GM18907 (cell line): ENCODE measurements at regions not wholly inside any gene's neighbourhood (a gene's known extent, or its start where the extent isn't known, plus 50 kb on each side); places are given as distances from the start of the nearest gene placed in this dataset.

Experiments
- ATAC-seq: cut with Tn5 transposase; IDR thresholded peaks from one replicate; pipeline ENCODE4 v1.9.1; 2021; ENCODE audit warnings: mild to moderate bottlenecking, moderate library complexity; ENCODE audit not compliant: unreplicated experiment

DNA sequence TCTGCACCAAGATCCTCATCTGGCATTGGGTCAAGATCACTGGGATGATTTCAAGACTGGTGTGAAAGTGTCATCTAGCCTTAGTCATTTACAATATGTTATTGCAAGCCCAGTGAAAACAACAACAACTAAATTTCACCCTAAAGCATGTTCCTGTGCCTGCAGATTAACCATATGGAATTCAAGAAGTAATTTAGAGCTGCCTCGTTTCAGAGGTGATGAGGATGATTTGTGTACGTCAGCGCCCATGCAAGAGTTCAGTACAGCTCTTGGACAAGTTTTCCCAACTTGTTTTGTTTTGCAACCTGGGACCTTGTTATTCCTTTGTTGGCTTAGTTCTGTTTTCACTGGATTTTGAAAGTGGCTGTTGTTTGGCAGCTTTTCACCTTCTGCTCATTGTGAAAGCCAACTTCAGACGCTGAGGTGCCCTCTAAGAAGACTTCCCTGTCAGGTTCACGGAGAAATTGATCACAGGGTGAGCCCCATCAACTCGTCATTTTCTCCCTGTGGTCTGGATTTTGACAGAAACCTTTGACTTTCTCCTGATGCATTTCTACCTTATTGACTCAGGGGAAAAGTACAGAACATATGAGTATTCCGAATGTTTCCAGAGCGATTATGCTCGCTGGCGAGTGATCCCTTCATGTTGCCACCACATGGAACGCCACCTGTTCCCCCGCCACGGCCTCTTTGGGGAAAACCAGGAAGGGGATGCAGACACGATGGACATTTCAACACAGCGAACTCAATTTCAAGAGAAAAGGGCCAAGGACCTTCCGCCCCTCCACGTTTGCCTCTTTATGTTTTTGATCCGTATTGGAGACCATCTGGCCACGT lies 85.6 kb downstream of the FOXL1 start:
- no peak for ATAC-seq

DNA sequence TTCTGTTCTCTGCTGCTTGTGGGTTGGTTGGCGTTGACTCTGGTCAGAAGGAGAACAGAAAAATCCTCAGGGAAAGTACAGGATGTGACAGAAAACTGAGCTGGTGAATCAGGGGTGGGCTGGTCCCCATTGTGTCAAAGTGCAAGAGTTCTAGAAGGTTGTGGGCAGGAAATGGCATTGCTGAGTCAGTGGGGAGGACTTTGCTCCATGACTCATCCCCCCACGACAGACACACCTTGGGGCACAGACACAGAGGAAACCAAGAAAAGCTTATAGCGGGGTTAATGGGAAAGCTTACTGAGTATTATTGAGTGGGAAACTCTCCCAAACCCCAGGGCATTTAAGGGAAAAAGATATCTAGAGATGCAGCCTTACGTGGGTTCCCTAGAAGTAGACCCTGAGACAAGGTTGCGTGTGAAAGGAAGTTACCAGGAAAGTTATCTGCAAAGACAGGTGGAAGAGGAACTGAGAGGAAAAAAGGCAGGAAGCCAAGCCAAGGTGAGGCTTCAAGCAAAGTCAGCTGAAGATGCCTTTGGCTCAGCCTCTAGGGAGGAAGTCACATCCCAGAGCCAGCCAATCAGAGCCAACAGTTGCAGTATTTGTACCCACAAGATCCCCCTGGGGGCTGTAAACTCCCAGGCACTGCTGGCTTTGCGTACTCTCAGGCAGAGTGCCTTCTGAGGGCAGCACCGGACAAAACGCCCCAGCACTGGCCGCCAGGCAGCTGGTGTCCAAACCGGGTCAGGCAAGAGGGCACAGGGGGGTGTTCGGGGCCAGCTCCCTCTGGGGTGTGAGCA lies 86.4 kb downstream of the FOXL1 start:
- peak; percentile 85 for ATAC-seq

DNA sequence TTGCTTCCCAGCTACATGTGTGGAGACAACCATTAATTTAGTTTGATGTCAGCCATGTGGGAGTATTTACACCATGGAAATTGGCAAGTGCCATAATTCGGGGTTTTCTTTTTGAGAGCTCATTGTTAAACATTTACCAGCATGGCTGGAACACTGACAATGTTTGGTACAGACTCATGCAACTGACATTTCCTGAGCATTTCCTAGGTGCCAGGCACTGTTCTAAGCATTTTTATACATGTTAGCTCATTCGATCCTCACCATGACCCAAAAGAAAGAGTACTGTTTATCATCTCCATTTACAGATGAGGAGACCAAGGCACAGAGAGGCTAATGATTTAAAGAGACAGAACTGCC lies 86.9 kb downstream of the FOXL1 start:
- peak; percentile 33 for ATAC-seq

DNA sequence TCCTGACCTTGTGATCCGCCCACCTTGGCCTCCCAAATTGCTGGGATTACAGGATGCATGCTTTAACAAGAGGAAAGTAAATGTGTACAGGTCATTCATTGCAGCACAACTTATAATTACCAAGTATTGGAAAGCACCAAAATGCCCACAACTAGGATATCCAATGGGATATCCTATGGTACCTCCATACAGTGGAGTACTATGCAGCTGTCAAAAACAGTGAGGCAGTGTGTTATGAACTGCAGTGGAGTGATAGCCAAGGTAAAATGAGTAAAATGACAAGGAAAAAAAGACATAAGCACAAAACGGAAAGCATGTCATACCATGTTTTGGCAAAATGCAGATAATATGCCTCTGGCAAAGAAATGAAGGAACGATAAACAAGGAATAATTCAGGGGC lies 87.6 kb downstream of the FOXL1 start:
- no peak for ATAC-seq

DNA sequence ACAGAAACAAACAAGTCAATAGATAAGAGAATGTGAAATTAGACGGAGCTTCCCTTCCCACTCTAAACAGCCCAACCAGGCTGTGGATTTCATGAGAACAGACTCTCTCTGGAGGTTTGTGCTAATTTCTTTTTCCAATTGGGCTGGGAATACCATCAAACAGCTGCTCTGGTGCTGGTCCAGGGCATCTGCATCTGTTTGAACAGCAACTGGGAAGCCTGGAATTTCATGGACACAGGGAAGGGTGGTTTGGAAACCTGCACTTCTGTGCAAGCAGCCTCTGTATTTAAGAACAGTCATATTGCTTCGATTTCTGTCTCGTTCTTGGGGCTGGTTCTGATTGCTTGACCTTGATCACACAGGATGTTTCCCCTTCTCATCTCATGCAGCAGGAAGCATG lies 88.7 kb downstream of the FOXL1 start:
- no peak for ATAC-seq

DNA sequence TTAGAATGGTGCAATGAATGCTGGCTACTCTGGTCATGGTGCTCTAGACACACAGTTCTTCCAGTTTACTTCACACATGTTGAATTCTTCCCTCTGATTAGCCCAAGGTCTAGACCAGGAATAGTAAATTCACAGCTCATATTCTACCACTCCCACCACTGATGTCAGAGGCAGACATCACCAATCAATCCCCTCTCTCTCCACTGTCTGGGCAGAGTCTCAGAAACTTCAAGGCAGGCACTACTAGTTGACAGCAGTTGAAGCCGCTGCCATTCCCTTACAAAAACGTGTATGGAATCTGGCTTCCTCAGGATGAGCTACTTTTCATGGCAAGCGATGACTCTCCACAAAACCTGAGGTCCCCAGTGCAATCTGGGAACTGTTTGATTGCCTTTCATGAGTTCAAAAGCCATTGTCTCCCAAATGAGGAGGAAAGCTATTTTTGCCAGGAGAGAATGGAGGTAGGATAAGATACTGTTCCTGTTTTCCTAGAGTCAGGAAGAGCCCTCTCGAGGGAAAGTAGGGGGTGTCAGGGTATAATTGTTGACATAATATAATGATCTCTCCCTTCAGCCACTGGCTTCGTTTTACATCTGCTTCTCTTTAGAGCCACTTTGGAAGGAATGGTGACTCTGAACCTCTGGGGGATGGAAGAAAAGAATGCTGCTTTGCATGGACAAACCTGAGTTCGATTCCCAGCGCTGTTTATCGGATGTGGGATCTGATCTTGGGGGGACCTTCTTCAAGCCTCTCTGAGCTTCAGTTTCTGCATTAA lies 90.0 kb downstream of the FOXL1 start:
- no peak for ATAC-seq

DNA sequence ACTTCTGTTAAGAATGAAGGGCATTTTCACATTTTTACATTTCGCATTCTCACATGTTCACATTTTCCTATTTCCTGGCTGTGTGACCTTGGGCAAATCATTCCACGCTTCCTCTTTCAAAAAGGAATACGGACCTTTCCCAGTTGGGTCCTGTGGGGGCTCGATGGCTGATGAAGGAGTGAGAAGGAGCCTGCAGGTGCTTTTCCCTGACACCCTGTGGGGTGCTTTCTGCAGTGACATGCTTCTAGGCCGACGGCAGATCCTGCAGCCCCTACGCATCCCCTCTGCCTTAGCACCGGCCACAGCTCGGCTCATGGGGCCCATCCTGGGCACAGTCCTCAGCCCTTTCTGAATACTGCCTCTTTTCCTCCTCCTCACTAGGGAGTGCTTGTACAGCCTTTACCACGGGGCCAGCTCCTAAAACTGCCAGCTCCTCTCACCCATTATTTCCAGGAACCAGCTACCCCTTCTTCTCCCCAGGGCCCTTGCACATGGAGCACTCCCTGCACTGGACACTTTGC lies 91.0 kb downstream of the FOXL1 start:
- ATAC-seq, result no peak

DNA sequence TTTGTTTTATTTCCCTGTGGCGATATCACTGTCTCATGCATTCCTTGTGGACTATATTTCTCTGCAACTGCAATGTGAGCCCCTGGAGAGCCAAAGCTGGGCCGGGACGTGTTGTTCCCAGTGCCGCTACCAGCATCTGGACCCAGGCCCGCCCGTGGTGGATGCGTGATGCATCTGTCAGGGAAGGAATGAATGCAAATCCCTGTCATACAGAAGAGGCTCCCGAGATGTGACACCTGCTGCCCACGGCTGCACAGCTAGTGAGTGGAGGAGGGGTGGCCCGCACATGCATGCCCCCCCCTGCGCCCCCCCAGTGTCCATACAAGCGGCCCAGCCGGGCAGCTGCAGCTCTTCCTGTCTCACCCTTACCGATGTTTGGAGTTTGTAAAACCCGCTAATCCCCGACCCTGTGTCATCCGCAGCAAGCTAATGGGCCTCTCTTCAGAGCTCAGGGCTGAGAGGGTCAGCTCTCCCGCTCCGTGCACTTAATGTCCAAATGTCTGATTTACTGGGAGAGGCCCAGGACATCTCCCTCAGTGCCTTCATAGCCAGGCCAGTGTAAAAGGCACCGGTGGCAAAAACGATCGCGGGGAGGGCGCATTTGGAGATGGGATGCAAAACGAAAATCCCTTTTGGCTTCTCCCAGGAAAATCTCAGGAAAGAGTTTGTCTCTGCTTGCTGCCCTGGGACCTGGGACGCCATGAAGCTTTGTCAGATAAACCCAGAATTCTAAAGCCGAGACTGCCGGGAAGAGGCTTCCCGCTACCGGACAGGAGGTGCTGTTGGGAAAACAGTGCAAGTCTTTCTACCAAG lies 91.8 kb downstream of the FOXL1 start:
- no peak for ATAC-seq

DNA sequence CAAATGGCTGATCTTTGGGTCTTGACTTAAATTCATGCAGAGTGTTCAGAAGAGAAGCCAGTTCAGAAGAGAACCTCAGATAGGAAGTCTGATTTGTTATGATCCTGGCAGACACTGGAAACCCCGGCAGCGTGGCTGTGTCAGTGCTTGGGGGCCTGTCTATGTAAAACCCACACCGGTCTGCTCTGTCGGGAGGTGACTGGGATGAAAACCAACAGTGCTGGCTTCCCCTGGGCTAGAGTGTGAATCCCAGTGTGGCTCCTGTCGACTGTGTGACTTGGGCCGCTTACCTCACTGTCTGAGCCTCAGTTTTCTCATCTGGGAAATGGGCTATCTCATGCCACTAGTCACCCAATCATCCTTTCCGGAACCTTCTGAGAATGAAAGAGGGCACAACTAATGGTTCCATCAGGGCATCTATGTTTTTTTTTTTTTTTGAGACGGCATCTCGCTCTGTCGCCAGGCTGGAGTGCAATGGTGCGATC lies 92.4 kb downstream of the FOXL1 start:
- ATAC-seq, result no peak

DNA sequence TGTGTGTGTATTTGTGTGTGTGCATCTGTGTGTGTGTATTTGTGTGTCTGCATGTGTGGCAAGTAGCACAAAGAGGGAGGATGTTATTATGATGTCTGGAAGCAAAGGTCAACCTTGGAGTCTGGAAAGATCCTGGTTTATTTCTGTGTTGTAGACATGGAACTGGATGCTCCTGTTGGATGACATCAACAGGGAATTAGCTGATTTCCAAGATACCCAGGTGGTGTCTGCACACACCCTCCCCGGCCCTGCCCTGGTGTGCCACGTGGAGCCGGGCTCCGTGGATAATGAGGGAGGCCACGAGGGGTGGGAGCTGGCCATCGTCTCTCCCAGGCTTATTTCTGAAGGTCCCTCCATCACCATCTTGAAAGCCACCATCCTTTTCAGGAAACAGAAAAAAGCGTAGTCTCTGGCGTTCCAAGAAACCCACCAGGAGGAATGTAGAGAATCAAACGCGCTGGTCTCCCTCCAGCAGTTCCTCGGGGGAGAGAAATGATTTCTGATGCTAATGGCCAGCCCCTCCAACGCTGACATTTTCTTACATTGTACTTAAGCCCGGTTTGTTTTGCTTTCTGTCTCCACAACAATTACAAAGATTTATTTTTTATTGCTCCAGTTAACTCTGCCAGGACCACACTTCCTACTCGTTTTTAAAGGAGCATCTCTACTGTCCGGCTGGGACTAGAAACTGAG lies 93.3 kb downstream of the FOXL1 start:
- ATAC-seq, result no peak

DNA sequence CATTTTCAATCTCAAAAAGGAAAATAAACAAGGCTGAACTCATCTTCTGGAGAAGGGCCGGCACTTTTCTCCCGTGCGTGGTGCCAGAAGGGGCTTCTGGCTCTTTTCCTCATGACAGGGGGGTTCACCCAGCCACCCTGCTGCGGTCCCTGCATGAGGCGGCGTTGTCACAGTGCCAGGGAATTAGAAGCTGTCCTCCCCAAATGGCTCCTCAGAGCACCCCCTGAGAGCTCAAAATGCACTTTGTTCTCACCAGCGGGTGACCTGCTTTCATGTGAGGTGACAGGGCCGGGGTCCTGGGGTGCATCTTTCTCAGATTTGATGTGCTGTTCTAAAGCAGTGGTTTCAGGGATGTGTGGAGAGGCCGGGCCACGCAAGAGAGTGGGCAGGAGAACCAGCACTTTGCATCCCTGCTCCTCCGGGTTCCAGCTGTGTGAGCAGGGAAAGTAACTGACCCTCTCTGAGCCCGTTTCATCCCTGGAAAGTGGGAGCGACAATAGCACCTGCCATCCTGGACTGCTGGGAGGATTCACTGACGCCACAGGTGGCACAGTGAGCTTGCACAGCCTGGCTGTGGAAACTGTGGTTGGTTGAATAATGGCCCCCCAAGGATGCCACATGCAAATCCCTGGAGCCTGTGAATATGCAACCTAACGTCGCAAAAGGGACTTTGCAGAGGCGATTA lies 94.0 kb downstream of the FOXL1 start:
- ATAC-seq, result no peak

DNA sequence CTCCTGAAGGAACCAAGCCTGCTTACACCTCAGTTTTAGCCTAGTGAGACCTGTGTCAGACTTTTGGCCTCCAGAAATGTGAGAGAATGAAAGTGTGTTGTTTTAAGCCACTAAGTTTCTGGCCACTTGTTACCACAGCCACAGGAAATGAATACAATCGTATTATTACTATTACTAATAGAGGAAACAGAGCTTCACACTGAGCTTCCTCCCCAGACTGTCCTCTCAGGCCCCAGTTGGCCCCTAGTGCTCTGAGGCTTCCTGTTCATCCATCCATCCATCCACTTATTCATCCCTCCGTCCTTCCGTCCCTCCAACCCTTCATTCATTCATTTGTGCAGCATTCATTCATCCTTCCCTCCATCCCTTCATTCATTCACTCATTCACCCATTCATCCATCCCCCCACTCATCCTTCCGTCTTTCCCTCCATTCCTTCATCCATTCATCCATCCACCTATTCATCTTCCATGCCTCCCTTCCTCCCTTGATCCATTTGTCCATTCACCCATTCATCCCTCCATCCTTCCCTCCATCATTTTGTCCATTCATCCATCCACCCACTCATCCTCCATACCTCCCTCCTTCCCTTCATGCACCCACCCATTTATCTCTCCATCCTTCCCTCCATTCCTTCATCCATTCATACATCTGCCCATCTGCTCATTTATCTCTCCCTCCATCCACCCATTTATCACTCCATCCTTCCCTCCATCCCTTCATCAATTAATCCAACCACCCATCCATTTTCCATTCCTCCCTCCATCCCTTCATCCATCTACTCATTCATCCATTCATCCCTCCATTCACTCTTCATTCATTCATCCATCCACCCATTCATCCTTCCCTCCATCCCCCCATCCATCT lies 95.0 kb downstream of the FOXL1 start:
- ATAC-seq, result no peak

DNA sequence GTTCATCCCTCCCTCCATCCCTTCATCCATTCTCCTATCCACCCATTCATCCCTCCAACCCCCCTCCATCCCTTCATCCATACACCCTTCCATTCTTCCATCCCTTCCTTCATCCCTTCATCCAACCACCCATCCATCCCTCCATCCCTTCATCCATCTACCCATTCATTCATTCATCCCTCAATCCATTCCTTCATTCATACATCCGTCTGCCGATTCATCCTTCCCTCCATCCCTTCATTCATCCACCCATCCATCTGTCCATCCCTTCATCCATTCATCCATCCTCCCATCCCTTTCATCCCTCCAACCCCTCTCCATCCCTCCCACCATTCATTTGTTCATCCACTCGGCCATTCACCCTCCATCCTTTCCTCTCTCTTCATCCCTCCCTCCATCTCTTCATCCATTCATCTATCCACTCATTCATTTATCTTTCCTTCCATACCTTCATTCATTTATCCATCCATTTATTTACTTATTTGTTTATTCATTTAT lies 95.7 kb downstream of the FOXL1 start:
- ATAC-seq, result no peak

DNA sequence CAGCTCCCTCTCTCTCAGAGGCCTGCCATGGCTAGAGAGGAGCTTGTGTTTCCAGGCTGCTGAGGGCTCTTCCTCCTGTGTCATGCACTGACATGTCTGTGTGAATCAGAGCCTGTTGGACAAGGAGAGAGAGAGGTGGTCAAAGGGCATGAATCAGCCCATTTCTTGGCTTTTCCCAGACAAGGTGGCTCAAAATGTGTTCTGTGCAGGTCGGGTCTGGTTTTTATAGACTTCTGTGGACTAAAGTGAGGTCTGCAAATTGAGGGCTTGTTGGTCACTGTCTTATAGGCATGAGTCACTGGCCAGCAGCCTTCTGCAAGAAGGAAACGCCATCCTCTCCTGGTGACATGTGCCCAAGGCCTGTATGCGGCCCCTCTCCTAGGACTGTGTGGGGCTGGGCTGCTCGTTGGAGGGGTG lies 97.9 kb downstream of the FOXL1 start:
- no peak for ATAC-seq

DNA sequence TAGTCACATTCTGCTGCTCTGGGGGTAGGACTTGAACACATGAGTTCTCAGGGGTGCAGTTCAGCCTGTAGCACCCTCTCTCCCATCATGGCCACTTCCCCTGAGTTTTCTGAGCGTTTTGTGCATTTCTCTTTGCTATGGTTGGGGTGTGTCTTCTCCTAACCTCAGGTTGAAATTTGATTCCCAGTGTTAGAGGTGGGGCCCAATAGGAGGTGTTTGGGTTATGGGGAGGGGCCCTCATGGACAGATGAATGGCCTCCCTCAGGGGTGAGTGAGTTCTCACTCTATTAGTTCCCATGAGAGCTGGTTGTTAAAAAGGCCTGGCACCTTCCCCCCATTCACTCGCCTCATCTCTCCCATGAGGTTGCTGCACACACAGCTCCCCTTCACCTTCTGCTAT lies 101.1 kb downstream of the FOXL1 start:
- ATAC-seq, result no peak

DNA sequence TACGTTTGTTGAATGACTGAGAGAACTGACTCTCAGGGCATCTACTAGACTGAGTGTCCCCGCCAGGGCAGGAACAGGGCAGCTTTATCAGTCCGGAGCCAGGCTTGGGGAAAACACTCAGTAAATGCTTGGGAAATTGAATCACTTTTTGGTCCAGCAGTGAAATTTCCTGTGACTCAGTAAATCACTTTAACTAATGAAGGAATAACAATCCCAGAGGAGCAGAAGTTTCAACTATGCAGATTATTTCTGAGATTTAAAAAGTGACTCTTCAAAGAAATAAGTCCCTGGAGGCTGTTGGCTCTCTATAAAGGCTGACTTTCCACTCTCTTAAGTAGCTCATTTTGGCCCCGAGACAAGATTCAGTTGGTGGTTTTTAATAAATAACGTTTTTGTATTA lies 101.8 kb downstream of the FOXL1 start:
- ATAC-seq, result no peak

DNA sequence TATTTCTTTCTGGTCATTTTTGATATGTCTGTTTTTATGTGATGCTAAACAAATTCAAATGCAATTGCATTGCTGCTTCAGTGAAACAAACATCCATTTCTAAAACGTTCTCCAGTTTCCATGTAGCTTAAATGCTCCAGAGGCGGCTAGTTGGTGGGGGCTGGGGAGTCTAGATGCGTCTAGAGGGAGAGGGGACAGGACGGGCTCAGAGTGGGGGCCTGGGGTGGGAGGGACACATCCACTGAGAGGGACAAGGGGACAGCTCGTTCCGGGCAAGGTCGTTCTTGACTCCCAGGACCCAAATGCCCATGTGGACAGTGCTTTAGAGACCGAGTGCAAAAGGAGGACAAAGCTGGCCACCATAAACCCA lies 102.3 kb downstream of the FOXL1 start:
- ATAC-seq, result no peak
